GM13977 (cell line): ENCODE measurements at regions not wholly inside any gene's neighbourhood (a gene's known extent, or its start where the extent isn't known, plus 50 kb on each side); places are given as distances from the start of the nearest gene placed in this dataset.

ENCODE experiments used
- DNase-seq: peaks from one replicate; pipeline ENCODE4 v3.0.0; 2012; ENCODE audit warnings: low spot score
- CTCF ChIP-seq: IDR thresholded peaks from 2 replicates; pipeline ENCODE4 v1.5.1; 2012; ENCODE audit warnings: mild to moderate bottlenecking, control low read depth; ENCODE audit not compliant: insufficient read depth; ENCODE audit errors: extremely low read depth, missing control alignments
- in situ Hi-C: fragments of 300-500 bp; cut with MboI; formaldehyde crosslinking; loops from one replicate; pipeline ENCODE4 v1.12.0; 2022; ENCODE audit warnings: low sequenced_read_pairs, low pct_unique_long_range_greater_than_20kb, mixed read lengths, inconsistent platforms; ENCODE audit not compliant: unreplicated experiment

- no peak for TF ChIP-seq CTCF
- DNase-seq, result no peak
- in situ Hi-C loops, result no loop called here
Observed at GRCh38 chr2:53104263-53104662, 663.3 kb upstream of the CHAC2 start.

DNA sequence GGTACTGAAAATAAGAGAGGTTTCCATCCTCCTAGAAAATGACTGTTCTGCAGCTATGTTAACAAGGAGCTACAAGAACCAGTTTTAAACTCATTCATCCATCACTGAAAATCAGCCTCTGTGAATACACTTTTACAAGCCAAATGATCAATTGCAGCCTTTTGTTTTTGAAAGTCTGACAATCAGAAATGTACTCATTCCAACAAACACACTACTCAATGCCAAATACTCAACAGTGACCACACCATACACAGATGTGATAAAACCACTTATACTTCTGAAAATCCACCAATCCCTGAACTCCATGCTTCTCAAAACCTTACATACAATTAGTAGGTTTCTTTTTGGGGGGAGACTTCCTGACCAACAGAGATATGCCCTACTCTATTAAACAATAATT is 663.9 kb upstream of the CHAC2 start:
- in situ Hi-C loops, result no loop called here
- no peak for DNase-seq
- no peak for TF ChIP-seq CTCF

DNA sequence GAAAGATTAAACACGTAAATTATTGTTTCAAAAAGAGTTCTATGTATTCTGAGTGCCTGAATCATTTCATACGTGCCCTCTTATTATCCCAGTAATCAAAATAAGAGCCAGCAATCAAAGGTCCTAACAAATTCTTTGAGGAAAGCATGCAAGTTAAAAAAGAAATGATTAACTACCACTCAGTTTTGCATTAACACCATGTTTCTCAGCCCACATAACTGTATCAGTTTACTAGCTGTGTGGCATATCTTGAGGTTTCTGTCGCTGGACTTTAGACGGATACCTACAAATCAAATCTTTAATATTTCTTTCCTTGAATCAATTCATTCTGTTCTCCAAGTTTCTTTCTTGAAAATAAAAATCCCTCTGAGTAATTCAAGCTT is 668.9 kb upstream of the CHAC2 start:
- in situ Hi-C loops, result no loop called here
- DNase-seq, result no peak
- no peak for TF ChIP-seq CTCF

- in situ Hi-C loops, result no loop called here
- TF ChIP-seq CTCF, result no peak
- no peak for DNase-seq
Observed at GRCh38 chr2:53096351-53096750, 671.3 kb upstream of the CHAC2 start.

DNA sequence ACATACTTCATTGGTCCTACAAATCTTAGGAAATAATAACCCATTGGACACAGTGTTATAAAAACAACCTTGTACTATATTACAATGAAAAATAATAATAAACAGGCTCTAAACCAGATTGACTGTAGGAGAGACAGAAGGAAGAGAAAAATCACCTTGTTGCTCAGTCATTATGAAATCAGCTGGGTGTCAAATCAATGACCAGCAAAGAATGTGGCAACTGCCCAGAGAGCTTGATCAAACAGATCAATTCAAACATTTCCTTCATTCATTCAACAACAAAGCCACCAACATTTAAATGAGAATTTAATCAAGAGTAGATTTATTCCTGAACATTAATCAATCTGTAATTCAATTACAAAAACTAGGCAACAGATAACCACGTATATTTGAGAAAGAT is 671.9 kb upstream of the CHAC2 start:
- no peak for DNase-seq
- in situ Hi-C loops, result no loop called here
- no peak for TF ChIP-seq CTCF

- in situ Hi-C loops, result no loop called here
- TF ChIP-seq CTCF, result no peak
- DNase-seq, result no peak
Observed at GRCh38 chr2:53095227-53095626, 672.4 kb upstream of the CHAC2 start.

DNA sequence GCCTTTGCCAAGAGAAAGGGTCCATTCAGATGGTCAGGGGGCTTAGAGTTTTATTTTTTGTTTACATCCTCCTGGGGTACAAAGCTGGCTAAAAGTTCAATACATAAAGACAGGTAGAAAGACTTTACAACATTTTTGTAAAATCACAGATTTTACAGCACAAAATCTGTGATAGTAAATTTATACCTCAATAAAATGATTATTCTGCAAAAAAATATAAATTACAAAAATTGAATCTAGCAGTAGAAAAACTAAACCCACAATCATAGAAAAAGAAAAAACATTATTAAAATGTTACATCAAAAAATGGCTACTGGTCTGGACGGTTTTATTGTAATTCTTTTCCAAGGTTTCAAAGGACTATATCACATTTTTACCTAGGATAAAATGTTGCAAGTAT is 674.2 kb upstream of the CHAC2 start:
- no peak for TF ChIP-seq CTCF
- DNase-seq, result no peak
- in situ Hi-C loops, result no loop called here
